Fibroblast of the aortic adventitia (primary cell): ENCODE measurements at regions not wholly inside any gene's neighbourhood (a gene's known extent, or its start where the extent isn't known, plus 50 kb on each side); places are given as distances from the start of the nearest gene placed in this dataset.
"Not testable (repeated sequence)": the region's sequence is repeated elsewhere in the genome, so short reads cannot be mapped to it uniquely, and the experiment has no call there.

Experiments used
- DNase-seq: peaks from one replicate; pipeline ENCODE4 v3.0.0-alpha.2; 2010; ENCODE audit warnings: low read depth
- H3K4me3 ChIP-seq: 2 replicates; pipeline ENCODE4 v1.5.1; 2011; ENCODE audit warnings: low read depth, mild to moderate bottlenecking, control low read depth, low read length, moderate library complexity
- TF ChIP-seq, protein P1 (sequence below): IDR thresholded peaks from 2 replicates; pipeline ENCODE4 v1.5.1; 2011; ENCODE audit warnings: mild to moderate bottlenecking, low read length, control low read depth, inconsistent platforms; ENCODE audit not compliant: insufficient read depth

GRCh38 chr2:167820488-167820887 lies 426.9 kb downstream of the STK39 start:
- TF ChIP-seq, protein P1, sequence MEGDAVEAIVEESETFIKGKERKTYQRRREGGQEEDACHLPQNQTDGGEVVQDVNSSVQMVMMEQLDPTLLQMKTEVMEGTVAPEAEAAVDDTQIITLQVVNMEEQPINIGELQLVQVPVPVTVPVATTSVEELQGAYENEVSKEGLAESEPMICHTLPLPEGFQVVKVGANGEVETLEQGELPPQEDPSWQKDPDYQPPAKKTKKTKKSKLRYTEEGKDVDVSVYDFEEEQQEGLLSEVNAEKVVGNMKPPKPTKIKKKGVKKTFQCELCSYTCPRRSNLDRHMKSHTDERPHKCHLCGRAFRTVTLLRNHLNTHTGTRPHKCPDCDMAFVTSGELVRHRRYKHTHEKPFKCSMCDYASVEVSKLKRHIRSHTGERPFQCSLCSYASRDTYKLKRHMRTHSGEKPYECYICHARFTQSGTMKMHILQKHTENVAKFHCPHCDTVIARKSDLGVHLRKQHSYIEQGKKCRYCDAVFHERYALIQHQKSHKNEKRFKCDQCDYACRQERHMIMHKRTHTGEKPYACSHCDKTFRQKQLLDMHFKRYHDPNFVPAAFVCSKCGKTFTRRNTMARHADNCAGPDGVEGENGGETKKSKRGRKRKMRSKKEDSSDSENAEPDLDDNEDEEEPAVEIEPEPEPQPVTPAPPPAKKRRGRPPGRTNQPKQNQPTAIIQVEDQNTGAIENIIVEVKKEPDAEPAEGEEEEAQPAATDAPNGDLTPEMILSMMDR = no peak
- DNase-seq = no peak
- H3K4me3 ChIP-seq = no peak overlapping the region

- H3K4me3 ChIP-seq = no peak overlapping the region
- TF ChIP-seq, protein P1 = no peak
- no peak for DNase-seq
These were observed 428.9 kb downstream of the STK39 start for GRCh38 chr2:167818521-167818920.

DNA sequence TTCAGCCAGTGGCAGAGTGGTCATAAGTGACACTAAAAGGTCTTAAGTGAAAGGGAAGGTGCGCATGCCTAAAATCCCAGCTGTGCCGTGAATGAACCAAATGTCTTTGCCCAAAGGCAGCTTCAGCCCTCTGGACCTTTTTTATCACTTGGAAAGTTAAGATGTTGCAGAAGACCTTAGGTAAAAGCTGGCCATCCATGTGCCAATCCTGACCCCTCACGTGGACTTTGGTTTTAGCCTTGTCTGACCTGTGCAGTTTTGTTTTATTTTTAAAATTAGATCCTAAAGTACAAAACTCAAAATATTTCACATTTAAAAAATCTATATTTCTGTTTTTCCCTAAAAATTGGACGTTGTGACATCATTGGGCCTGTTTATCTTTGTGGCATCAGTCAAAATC lies 429.5 kb downstream of the STK39 start:
- no peak for DNase-seq

DNA sequence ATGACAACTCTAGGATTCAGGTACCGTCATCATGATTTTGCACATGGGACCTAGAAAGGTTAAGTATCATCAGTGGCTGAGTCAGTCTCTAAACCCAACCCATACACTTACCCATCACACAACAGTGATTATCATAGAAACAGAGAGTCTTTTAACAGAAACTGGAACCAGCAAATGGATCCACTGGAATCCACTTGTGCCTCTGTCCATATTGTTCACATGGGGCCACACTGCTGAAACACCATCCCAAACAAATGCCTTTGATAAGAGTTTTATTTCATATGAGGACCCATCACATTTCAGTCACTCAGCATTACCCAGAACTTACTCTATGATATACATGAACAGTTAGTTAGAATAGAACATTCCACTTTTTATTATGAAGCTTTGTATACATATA lies 430.0 kb downstream of the STK39 start:
- no peak for DNase-seq
- TF ChIP-seq, protein P1 = no peak

More for the DNA sequence above, 429.5 kb downstream of the STK39 start:
- H3K4me3 ChIP-seq = no peak overlapping the region
- TF ChIP-seq, protein P1 = no peak

GRCh38 chr2:167816874-167817290 lies 430.5 kb downstream of the STK39 start:
- no peak for DNase-seq
- no peak overlapping the region for H3K4me3 ChIP-seq
- TF ChIP-seq, protein P1 = no peak

More for the DNA sequence above, 430.0 kb downstream of the STK39 start:
- no peak overlapping the region for H3K4me3 ChIP-seq

DNA sequence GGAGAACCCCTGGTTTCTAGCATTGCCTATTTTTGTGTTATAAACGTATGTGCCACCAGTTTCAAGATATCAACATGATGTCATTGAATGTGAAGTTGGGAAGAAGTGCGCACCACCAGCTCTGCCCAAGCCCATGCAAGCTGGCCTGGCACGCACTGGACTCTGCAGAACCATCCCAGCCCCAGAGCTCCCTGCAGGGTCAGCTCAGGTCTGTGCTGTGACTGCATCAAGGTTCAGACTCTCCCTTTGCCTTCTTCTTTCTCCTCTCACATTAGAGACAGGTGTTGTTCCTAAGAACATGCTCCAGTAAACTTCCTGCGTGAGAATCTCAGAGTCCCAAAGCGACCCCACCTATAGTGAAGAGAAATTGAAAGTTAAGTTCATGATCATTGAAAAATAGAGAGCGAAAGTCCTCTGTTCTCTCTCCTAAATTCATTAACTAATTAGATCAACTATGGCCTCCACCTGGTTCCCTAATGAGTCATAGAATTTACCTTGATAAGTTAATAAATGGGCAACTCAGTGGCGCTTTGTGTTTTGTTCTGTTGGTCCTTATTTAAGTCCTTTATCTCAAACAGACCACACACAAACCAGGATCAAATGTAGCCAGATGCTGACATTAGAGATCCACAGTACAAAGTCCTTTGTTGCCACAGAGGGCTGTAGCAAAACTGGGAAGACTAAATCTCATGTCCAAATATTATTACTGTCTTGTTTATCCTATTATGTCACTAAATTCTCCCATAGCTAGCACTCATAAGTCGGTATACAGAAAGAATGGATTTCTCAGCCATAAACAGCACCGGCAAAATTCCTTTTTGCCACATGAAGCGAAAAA lies 432.3 kb downstream of the STK39 start:
- no peak for DNase-seq
- TF ChIP-seq, protein P1 = no peak
- H3K4me3 ChIP-seq = no peak overlapping the region

GRCh38 chr2:167814482-167814880 lies 432.9 kb downstream of the STK39 start:
- not testable (repeated sequence) for H3K4me3 ChIP-seq, DNase-seq

- not testable (repeated sequence) for DNase-seq, H3K4me3 ChIP-seq
These were observed 437.6 kb downstream of the STK39 start for GRCh38 chr2:167809799-167810198.
